ENCODE measurements at regions not wholly inside any gene's neighbourhood (a gene's known extent, or its start where the extent isn't known, plus 50 kb on each side); places are given as distances from the start of the nearest gene placed in this dataset.
"Not testable (repeated sequence)": the region's sequence is repeated elsewhere in the genome, so short reads cannot be mapped to it uniquely, and the experiment has no call there.

DNA sequence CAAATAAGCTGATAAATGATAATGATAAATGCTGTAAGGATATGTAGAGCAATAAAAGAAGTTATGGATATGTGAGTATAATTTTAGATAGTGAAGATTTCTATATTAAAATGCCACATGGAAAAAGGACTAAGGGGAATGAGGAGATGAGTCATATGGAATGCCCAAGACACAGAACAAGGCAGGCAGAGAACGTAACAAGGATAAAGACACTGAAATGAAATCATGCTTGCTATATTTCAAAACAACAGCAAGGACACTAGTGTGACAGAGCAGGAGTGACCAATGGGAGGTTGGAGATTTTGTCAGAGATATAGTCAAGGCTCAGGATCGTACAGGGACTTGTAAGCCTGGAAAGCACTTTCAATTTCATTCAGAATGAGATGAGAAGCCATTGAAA, 621.5 kb upstream of the SEMA6D start:
- Histone ChIP-seq H3K27me3 (no peaks in the 10 kb centered on the region), H3K36me3 (no peaks in the 10 kb centered on the region), H3K27ac (no peak overlapping the region), H3K4me1 (no peaks in the 10 kb centered on the region), H3K9me3 (no peaks in the 10 kb centered on the region), H3K4me3 (no peak overlapping the region)
- intact Hi-C loops (cut with DNase I; ENCODE audit: low total_unique reads) = no loop called here
- no peak for TF ChIP-seq POLR2A (IDR thresholded peaks at IDR 0.05)
- TF ChIP-seq, protein P1, sequence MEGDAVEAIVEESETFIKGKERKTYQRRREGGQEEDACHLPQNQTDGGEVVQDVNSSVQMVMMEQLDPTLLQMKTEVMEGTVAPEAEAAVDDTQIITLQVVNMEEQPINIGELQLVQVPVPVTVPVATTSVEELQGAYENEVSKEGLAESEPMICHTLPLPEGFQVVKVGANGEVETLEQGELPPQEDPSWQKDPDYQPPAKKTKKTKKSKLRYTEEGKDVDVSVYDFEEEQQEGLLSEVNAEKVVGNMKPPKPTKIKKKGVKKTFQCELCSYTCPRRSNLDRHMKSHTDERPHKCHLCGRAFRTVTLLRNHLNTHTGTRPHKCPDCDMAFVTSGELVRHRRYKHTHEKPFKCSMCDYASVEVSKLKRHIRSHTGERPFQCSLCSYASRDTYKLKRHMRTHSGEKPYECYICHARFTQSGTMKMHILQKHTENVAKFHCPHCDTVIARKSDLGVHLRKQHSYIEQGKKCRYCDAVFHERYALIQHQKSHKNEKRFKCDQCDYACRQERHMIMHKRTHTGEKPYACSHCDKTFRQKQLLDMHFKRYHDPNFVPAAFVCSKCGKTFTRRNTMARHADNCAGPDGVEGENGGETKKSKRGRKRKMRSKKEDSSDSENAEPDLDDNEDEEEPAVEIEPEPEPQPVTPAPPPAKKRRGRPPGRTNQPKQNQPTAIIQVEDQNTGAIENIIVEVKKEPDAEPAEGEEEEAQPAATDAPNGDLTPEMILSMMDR (IDR thresholded peaks at IDR 0.05) = no peak
- DNase-seq = no peak

DNA sequence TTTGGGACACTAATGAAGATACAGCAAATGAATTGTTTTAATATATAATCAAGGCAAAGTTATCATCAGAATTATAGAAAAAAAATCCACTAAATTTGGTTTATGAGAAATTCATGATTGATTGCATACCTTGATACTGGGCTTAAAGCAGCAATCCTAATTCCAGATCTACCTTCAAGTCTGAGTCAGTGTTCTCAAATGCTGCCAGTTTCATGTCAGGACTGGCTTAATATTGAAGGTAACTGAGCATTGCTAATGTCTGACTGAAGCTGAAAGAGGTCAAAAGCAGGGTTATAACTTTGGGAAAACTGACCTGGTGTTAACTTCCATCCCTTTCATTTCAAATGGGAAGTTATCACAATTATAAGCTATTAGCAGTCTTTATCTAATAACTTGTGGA, 618.8 kb upstream of the SEMA6D start:
- H3K27me3 ChIP-seq; H3K27ac ChIP-seq; H3K4me3 ChIP-seq; H3K36me3 ChIP-seq; H3K4me1 ChIP-seq; intact Hi-C loops (cut with DNase I; ENCODE audit: low total_unique reads); H3K9me3 ChIP-seq; DNase-seq: not testable (repeated sequence)

DNA sequence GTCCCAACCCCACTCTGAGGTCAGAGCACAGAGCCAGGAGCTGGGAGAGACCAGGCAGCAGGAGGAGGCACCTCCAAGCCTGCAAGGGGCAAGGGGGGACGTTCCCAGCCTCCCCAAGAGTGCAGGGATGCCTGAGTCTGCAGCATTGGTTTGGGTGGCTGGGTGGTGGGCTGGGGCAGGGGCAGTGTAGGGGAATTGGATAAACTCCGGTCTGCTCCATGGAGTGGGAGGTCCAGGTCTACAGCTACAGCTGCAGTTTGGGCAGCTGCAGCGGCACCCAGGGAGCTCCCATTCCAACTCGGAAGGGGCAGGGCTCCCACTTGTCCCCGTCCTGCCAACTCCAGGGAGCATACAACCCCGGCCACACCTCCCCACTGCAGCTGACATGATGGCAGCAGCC, 617.5 kb upstream of the SEMA6D start:
- intact Hi-C loops (cut with DNase I; ENCODE audit: low total_unique reads); DNase-seq; H3K36me3 ChIP-seq; H3K4me3 ChIP-seq; H3K27me3 ChIP-seq; H3K27ac ChIP-seq; H3K4me1 ChIP-seq; H3K9me3 ChIP-seq: not testable (repeated sequence)

DNA sequence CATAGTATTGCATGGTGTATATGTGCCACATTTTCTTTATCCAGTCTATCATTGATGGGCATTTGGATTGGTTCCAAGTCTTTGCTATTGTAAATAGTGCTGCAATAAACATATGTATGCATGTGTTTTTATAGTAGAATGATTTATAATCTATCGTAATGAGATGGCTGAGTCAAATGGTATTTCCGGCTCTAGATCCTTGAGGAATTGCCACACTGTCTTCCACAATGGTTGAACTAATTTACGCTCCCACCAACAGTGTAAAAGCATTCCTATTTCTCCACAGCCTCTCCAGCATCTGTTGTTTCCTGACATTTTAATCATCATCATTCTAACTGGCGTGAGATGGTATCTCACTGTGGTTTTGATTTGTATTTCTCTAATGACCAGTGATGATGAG, 608.5 kb upstream of the SEMA6D start:
- DNase-seq; H3K27ac ChIP-seq; H3K9me3 ChIP-seq; H3K27me3 ChIP-seq; H3K4me3 ChIP-seq; H3K36me3 ChIP-seq; intact Hi-C loops (cut with DNase I; ENCODE audit: low total_unique reads); H3K4me1 ChIP-seq: not testable (repeated sequence)

DNA sequence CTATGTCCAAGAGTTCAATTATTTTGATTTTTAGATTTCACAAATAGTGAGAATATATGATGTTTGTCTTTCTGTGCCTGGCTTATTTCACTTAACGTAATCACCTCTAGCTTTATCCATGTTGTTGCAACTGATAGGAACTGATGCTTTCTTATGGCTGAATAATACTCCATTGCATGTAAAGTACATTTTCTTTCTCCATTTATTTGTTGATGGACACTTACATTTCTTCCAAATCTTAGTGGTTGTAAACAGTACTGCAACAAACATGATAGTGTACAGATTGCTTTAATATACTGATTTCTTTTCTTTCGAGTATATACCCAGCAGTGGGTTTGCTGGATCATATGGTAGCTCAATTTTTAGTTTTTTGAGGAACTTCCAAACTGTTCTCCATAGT, 600.6 kb upstream of the SEMA6D start:
- Histone ChIP-seq H3K36me3 (no peaks in the 10 kb centered on the region), H3K9me3 (peaks cover 0 to 1% of the 10 kb centered on the region in 2 donors), H3K4me1 (no peaks in the 10 kb centered on the region), H3K4me3 (no peak overlapping the region), H3K27me3 (no peaks in the 10 kb centered on the region), H3K27ac (no peak overlapping the region)
- TF ChIP-seq POLR2A (IDR thresholded peaks at IDR 0.05) = no peak
- TF ChIP-seq, protein P1 (IDR thresholded peaks at IDR 0.05) = no peak
- intact Hi-C loops (cut with DNase I; ENCODE audit: low total_unique reads) = no loop called here
- no peak for DNase-seq

DNA sequence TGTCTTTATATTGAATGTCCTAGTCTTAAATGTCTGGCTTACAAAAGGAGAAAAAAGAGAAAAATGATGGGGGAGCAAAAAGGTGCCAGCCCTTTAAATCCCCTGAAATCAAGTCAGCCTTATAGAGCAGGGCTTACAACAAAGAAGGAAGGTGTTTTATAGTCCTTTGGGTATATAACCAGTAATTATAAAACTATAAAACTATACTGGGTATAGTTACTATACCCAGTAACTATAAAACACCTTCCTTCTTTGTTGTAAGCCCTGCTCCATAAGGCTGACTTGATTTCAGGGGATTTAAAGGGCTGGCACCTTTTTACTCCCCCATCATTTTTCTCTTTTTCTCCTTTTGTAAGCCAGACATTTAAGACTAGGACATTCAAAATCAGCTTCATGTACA, 598.0 kb upstream of the SEMA6D start:
- TF ChIP-seq, protein P1 (IDR thresholded peaks at IDR 0.05) = no peak
- TF ChIP-seq POLR2A (IDR thresholded peaks at IDR 0.05) = no peak
- H3K4me1 ChIP-seq = no peaks in the 10 kb centered on the region
- peaks cover 0 to 4% of the 10 kb centered on the region in 2 donors for H3K9me3 ChIP-seq
- H3K4me3 ChIP-seq = no peak overlapping the region
- intact Hi-C loops (cut with DNase I; ENCODE audit: low total_unique reads) = no loop called here
- no peaks in the 10 kb centered on the region for H3K27me3 ChIP-seq
- H3K27ac ChIP-seq = no peak overlapping the region
- no peaks in the 10 kb centered on the region for H3K36me3 ChIP-seq
- DNase-seq = no peak

DNA sequence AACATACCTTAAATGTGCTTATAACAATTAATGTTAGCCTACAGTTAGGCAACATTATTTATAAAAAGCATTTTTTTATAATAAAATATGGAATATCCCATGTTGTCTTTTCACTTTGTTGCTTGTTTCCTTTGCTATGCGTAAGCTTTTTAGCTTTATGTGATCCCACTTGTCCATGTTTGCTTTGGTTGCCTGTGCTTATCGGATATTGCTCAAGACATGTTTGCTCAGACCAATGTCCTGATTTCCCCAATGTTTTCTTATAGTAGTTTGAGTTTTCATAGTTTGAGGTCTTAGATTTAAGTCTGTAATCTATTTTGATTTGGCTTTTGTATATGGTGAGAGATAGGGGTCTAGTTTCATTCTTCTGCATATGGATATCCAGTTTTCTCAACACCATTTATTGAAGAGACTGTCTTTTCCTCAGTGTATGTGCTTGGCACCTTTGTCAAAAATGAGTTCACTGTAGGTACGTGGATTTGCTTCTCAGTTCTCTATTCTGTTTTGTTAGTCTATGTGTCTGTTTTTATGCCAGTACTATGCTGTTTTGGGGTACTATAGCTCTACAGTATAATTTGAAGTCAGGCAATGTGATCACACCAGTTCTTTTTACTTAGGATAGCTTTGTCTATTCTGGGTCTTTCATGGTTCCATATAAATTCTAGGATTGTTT, 592.7 kb upstream of the SEMA6D start:
- intact Hi-C loops (cut with DNase I; ENCODE audit: low total_unique reads) = no loop called here
- no peak for DNase-seq
- Histone ChIP-seq H3K9me3 (peaks cover 0 to 4% of the 10 kb centered on the region in 2 donors), H3K27me3 (no peaks in the 10 kb centered on the region), H3K4me1 (no peaks in the 10 kb centered on the region), H3K27ac (no peak overlapping the region), H3K4me3 (no peak overlapping the region), H3K36me3 (no peaks in the 10 kb centered on the region)
- TF ChIP-seq POLR2A (IDR thresholded peaks at IDR 0.05) = no peak
- TF ChIP-seq, protein P1 (IDR thresholded peaks at IDR 0.05) = no peak

All from uterus (tissue), 3 donors.